ENCODE measurements at regions not wholly inside any gene's neighbourhood (a gene's known extent, or its start where the extent isn't known, plus 50 kb on each side); places are given as distances from the start of the nearest gene placed in this dataset.

- ChIA-PET POLR2A (no interaction called here), CTCF (no interaction called here)
Measured at GRCh38 chr3:194930377-194931204, 244.9 kb downstream of the FAM43A start.

GRCh38 chr3:194931347-194931746, 245.7 kb downstream of the FAM43A start:
- no peaks in the 10 kb centered on the region for H3K27me3 ChIP-seq (ENCODE audit: insufficient read depth, low read length, poor library complexity, severe bottlenecking)
- ChIA-PET CTCF (no interaction called here), POLR2A (no interaction called here)
- no peaks in the 10 kb centered on the region for H3K4me1 Mint-ChIP-seq
- no peaks in the 10 kb centered on the region for H3K9me3 ChIP-seq (ENCODE audit: low read length)
- H3K9me3 Mint-ChIP-seq = peaks cover 0 to 3% (median 0%) of the 10 kb centered on the region in 5 donors
- no peaks in the 10 kb centered on the region for H3K36me3 ChIP-seq (ENCODE audit: insufficient read depth, low read length)
- no peak overlapping the region for H3K4me3 ChIP-seq (ENCODE audit: low read length)
- no peaks in the 10 kb centered on the region for H3K4me1 ChIP-seq (ENCODE audit: insufficient read depth, low read length)
- H3K27ac ChIP-seq (ENCODE audit: low read depth, low read length) = no peak overlapping the region
- no peak overlapping the region for H3K27ac Mint-ChIP-seq
- no peaks in the 10 kb centered on the region for H3K36me3 Mint-ChIP-seq
- DNase-seq = no peak
- H3K4me3 Mint-ChIP-seq = no peak overlapping the region
- H3K27me3 Mint-ChIP-seq = peaks cover 16 to 63% of the 10 kb centered on the region in 2 donors

More at GRCh38 chr3:194930377-194931204, 244.9 kb downstream of the FAM43A start:
- Histone ChIP-seq H3K4me3 (ENCODE audit: low read length) (no peak overlapping the region), H3K27ac (ENCODE audit: low read depth, low read length) (no peak overlapping the region), H3K4me1 (ENCODE audit: insufficient read depth, low read length) (no peaks in the 10 kb centered on the region), H3K27me3 (ENCODE audit: insufficient read depth, low read length, poor library complexity, severe bottlenecking) (no peaks in the 10 kb centered on the region), H3K36me3 (ENCODE audit: insufficient read depth, low read length) (no peaks in the 10 kb centered on the region), H3K9me3 (ENCODE audit: low read length) (no peaks in the 10 kb centered on the region)
- Mint-ChIP-seq H3K27ac (no peak overlapping the region), H3K4me3 (no peak overlapping the region), H3K9me3 (peaks cover 0 to 3% (median 0%) of the 10 kb centered on the region in 5 donors), H3K36me3 (no peaks in the 10 kb centered on the region), H3K4me1 (no peaks in the 10 kb centered on the region), H3K27me3 (peaks cover 20 to 66% of the 10 kb centered on the region in 2 donors)
- no peak for DNase-seq

- CTCF ChIA-PET = no interaction called here
- H3K4me1 Mint-ChIP-seq = no peaks in the 10 kb centered on the region
- Histone ChIP-seq H3K27ac (ENCODE audit: low read depth, low read length) (no peak overlapping the region), H3K9me3 (ENCODE audit: low read length) (no peaks in the 10 kb centered on the region), H3K27me3 (ENCODE audit: insufficient read depth, low read length, poor library complexity, severe bottlenecking) (no peaks in the 10 kb centered on the region), H3K4me1 (ENCODE audit: insufficient read depth, low read length) (no peaks in the 10 kb centered on the region), H3K4me3 (ENCODE audit: low read length) (no peak overlapping the region), H3K36me3 (ENCODE audit: insufficient read depth, low read length) (no peaks in the 10 kb centered on the region)
- peaks cover 0 to 3% (median 0%) of the 10 kb centered on the region in 5 donors for H3K9me3 Mint-ChIP-seq
- no peak overlapping the region for H3K27ac Mint-ChIP-seq
- no peak for DNase-seq
- POLR2A ChIA-PET = no interaction called here
- no peaks in the 10 kb centered on the region for H3K36me3 Mint-ChIP-seq
- peaks cover 16 to 58% of the 10 kb centered on the region in 2 donors for H3K27me3 Mint-ChIP-seq
- H3K4me3 Mint-ChIP-seq = no peak overlapping the region
Measured at GRCh38 chr3:194931865-194932264, 246.2 kb downstream of the FAM43A start.

GRCh38 chr3:194933465-194933864, 247.8 kb downstream of the FAM43A start:
- H3K27ac Mint-ChIP-seq = no peak overlapping the region
- Histone ChIP-seq H3K4me3 (ENCODE audit: low read length) (no peak overlapping the region), H3K4me1 (ENCODE audit: insufficient read depth, low read length) (no peaks in the 10 kb centered on the region), H3K9me3 (ENCODE audit: low read length) (no peaks in the 10 kb centered on the region), H3K36me3 (ENCODE audit: insufficient read depth, low read length) (no peaks in the 10 kb centered on the region), H3K27me3 (ENCODE audit: insufficient read depth, low read length, poor library complexity, severe bottlenecking) (no peaks in the 10 kb centered on the region), H3K27ac (ENCODE audit: low read depth, low read length) (no peak overlapping the region)
- H3K27me3 Mint-ChIP-seq = peaks cover 7 to 44% of the 10 kb centered on the region in 2 donors
- no peak overlapping the region for H3K4me3 Mint-ChIP-seq
- ChIA-PET POLR2A (no interaction called here), CTCF (no interaction called here)
- H3K36me3 Mint-ChIP-seq = no peaks in the 10 kb centered on the region
- DNase-seq = no peak
- H3K4me1 Mint-ChIP-seq = no peaks in the 10 kb centered on the region
- peaks cover 0 to 3% (median 0%) of the 10 kb centered on the region in 5 donors for H3K9me3 Mint-ChIP-seq

GRCh38 chr3:194935061-194935460, 249.4 kb downstream of the FAM43A start:
- Mint-ChIP-seq H3K9me3 (peaks cover 0 to 3% (median 0%) of the 10 kb centered on the region in 5 donors), H3K4me1 (no peaks in the 10 kb centered on the region), H3K36me3 (no peaks in the 10 kb centered on the region), H3K27me3 (peaks cover 12 to 38% of the 10 kb centered on the region in 2 donors), H3K27ac (peak overlapping the region in 2 of 8 donors; percentile 1 to 43), H3K4me3 (no peak overlapping the region)
- H3K27ac ChIP-seq (ENCODE audit: low read depth, low read length) = no peak overlapping the region
- no peaks in the 10 kb centered on the region for H3K9me3 ChIP-seq (ENCODE audit: low read length)
- no peak for DNase-seq
- no peak overlapping the region for H3K4me3 ChIP-seq (ENCODE audit: low read length)
- no peaks in the 10 kb centered on the region for H3K36me3 ChIP-seq (ENCODE audit: insufficient read depth, low read length)
- CTCF ChIA-PET = no interaction called here
- H3K4me1 ChIP-seq (ENCODE audit: insufficient read depth, low read length) = no peaks in the 10 kb centered on the region
- POLR2A ChIA-PET = no interaction called here
- H3K27me3 ChIP-seq (ENCODE audit: insufficient read depth, low read length, poor library complexity, severe bottlenecking) = no peaks in the 10 kb centered on the region

GRCh38 chr3:194935632-194936470, 250.2 kb downstream of the FAM43A start:
- Mint-ChIP-seq H3K36me3 (no peaks in the 10 kb centered on the region), H3K9me3 (peaks cover 0 to 3% (median 0%) of the 10 kb centered on the region in 5 donors), H3K27ac (no peak overlapping the region), H3K27me3 (peaks cover 13 to 35% of the 10 kb centered on the region in 2 donors), H3K4me3 (no peak overlapping the region), H3K4me1 (no peaks in the 10 kb centered on the region)
- H3K4me1 ChIP-seq (ENCODE audit: insufficient read depth, low read length) = no peaks in the 10 kb centered on the region
- H3K27ac ChIP-seq (ENCODE audit: low read depth, low read length) = no peak overlapping the region
- H3K9me3 ChIP-seq (ENCODE audit: low read length) = no peaks in the 10 kb centered on the region
- no peak overlapping the region for H3K4me3 ChIP-seq (ENCODE audit: low read length)
- ChIA-PET POLR2A (no interaction called here), CTCF (interaction anchor here (1.2 kb wide), 1 partner anchor 8 kb away, joined by 4 read pairs; no protein-coding TSS in a partner anchor)
- H3K36me3 ChIP-seq (ENCODE audit: insufficient read depth, low read length) = no peaks in the 10 kb centered on the region
- DNase-seq = no peak
- no peaks in the 10 kb centered on the region for H3K27me3 ChIP-seq (ENCODE audit: insufficient read depth, low read length, poor library complexity, severe bottlenecking)

GRCh38 chr3:194936659-194937058, 251.0 kb downstream of the FAM43A start:
- H3K4me1 ChIP-seq (ENCODE audit: insufficient read depth, low read length) = no peaks in the 10 kb centered on the region
- ChIA-PET POLR2A (no interaction called here), CTCF (interaction anchor here (1.2 kb wide), 1 partner anchor 9 kb away, joined by 4 read pairs; no protein-coding TSS in a partner anchor)
- H3K27ac ChIP-seq (ENCODE audit: low read depth, low read length) = no peak overlapping the region
- no peak overlapping the region for H3K4me3 ChIP-seq (ENCODE audit: low read length)
- Mint-ChIP-seq H3K9me3 (no peaks in the 10 kb centered on the region), H3K36me3 (no peaks in the 10 kb centered on the region), H3K4me3 (no peak overlapping the region), H3K27ac (no peak overlapping the region), H3K27me3 (peaks cover 17 to 33% of the 10 kb centered on the region in 2 donors), H3K4me1 (no peaks in the 10 kb centered on the region)
- no peaks in the 10 kb centered on the region for H3K27me3 ChIP-seq (ENCODE audit: insufficient read depth, low read length, poor library complexity, severe bottlenecking)
- no peak for DNase-seq
- H3K9me3 ChIP-seq (ENCODE audit: low read length) = no peaks in the 10 kb centered on the region
- H3K36me3 ChIP-seq (ENCODE audit: insufficient read depth, low read length) = no peaks in the 10 kb centered on the region

GRCh38 chr3:194937144-194937543, 251.5 kb downstream of the FAM43A start:
- Histone ChIP-seq H3K9me3 (ENCODE audit: low read length) (no peaks in the 10 kb centered on the region), H3K27ac (ENCODE audit: low read depth, low read length) (no peak overlapping the region), H3K4me3 (ENCODE audit: low read length) (no peak overlapping the region), H3K36me3 (ENCODE audit: insufficient read depth, low read length) (no peaks in the 10 kb centered on the region), H3K4me1 (ENCODE audit: insufficient read depth, low read length) (no peaks in the 10 kb centered on the region), H3K27me3 (ENCODE audit: insufficient read depth, low read length, poor library complexity, severe bottlenecking) (no peaks in the 10 kb centered on the region)
- peaks cover 17 to 32% of the 10 kb centered on the region in 2 donors for H3K27me3 Mint-ChIP-seq
- H3K9me3 Mint-ChIP-seq = no peaks in the 10 kb centered on the region
- CTCF ChIA-PET = interaction anchor here (1.2 kb wide), 1 partner anchor 10 kb away, joined by 4 read pairs; no protein-coding TSS in a partner anchor
- no peaks in the 10 kb centered on the region for H3K4me1 Mint-ChIP-seq
- no peak for DNase-seq
- no peak overlapping the region for H3K27ac Mint-ChIP-seq
- no peak overlapping the region for H3K4me3 Mint-ChIP-seq
- no peaks in the 10 kb centered on the region for H3K36me3 Mint-ChIP-seq
- POLR2A ChIA-PET = interaction anchor here (0.5 kb wide), 1 partner anchor 1850 kb away, joined by 3 read pairs; no protein-coding TSS in a partner anchor

All from CD8-positive, alpha-beta memory T cell (primary cell).